GM12891 (cell line): ENCODE measurements at regions not wholly inside any gene's neighbourhood (a gene's known extent, or its start where the extent isn't known, plus 50 kb on each side); places are given as distances from the start of the nearest gene placed in this dataset.

Experiments used
- DNase-seq: peaks from one replicate; pipeline ENCODE4 v3.0.0; 2011; ENCODE audit warnings: low spot score; ENCODE audit not compliant: insufficient read length
- FAIRE-seq: peaks from 2 replicates; lab custom pipeline; 2011; peaks lifted over from hg19 to GRCh38; lab: Jason Lieb, UNC
- PAX5 ChIP-seq: IDR thresholded peaks from 2 replicates; pipeline ENCODE4 v1.6.1; 2011; ENCODE audit warnings: low read length, moderate library complexity, mild to moderate bottlenecking; ENCODE audit not compliant: insufficient read depth, severe bottlenecking
- POLR2A ChIP-seq: IDR thresholded peaks from 2 replicates; pipeline ENCODE4 v1.6.1; 2011; ENCODE audit warnings: low read depth, low read length, control low read depth
- POLR2AphosphoS5 ChIP-seq: IDR thresholded peaks from 2 replicates; pipeline ENCODE4 v1.6.1; 2011; ENCODE audit warnings: low read depth, low read length, control low read depth
- POU2F2 ChIP-seq: IDR thresholded peaks from 2 replicates; pipeline ENCODE4 v1.6.1; 2011; ENCODE audit warnings: low read depth, mild to moderate bottlenecking, control low read depth, low read length, moderate library complexity
- SPI1 ChIP-seq: IDR thresholded peaks from 2 replicates; pipeline ENCODE4 v1.6.1; 2011; ENCODE audit warnings: low read depth, low read length, control low read depth
- TAF1 ChIP-seq: IDR thresholded peaks from 2 replicates; pipeline ENCODE4 v1.6.1; 2011; ENCODE audit warnings: low read depth, low read length, control low read depth

- no peak for DNase-seq
- TF ChIP-seq POLR2AphosphoS5 (no peak), SPI1 (no peak), POU2F2 (no peak), PAX5 (no peak), POLR2A (no peak), TAF1 (no peak)
- no peak for FAIRE-seq
Observed at GRCh38 chr13:72346716-72347115, 380.7 kb downstream of the MZT1 start.

- TF ChIP-seq SPI1 (no peak), POLR2A (no peak), POU2F2 (no peak), POLR2AphosphoS5 (no peak), PAX5 (no peak), TAF1 (no peak)
- DNase-seq (no peak), FAIRE-seq (no peak)
Observed at GRCh38 chr13:72342364-72342763, 385.1 kb downstream of the MZT1 start.

- no peak for FAIRE-seq
- no peak for DNase-seq
- TF ChIP-seq POU2F2 (no peak), TAF1 (no peak), PAX5 (no peak), POLR2AphosphoS5 (no peak), POLR2A (no peak), SPI1 (no peak)
Observed at GRCh38 chr13:72341904-72342303, 385.5 kb downstream of the MZT1 start.

GRCh38 chr13:72317346-72318109, 409.9 kb downstream of the MZT1 start:
- no peak for DNase-seq
- FAIRE-seq, result no peak

GRCh38 chr13:72316716-72317115, 410.7 kb downstream of the MZT1 start:
- no peak for FAIRE-seq

More at GRCh38 chr13:72317346-72318109, 409.9 kb downstream of the MZT1 start:
- no peak for TF ChIP-seq POLR2A
- TF ChIP-seq SPI1, result no peak
- no peak for TF ChIP-seq POLR2AphosphoS5
- TF ChIP-seq TAF1, result no peak

GRCh38 chr13:72315312-72315711, 412.1 kb downstream of the MZT1 start:
- no peak for FAIRE-seq
- TF ChIP-seq POLR2AphosphoS5 (no peak), POLR2A (no peak), SPI1 (no peak), PAX5 (no peak), POU2F2 (no peak)

More at GRCh38 chr13:72316716-72317115, 410.7 kb downstream of the MZT1 start:
- DNase-seq, result no peak
- no peak for TF ChIP-seq POU2F2
- TF ChIP-seq POLR2A, result no peak
- TF ChIP-seq POLR2AphosphoS5, result no peak
- TF ChIP-seq TAF1, result no peak
- TF ChIP-seq SPI1, result no peak
- no peak for TF ChIP-seq PAX5

GRCh38 chr13:72314210-72314609, 413.2 kb downstream of the MZT1 start:
- DNase-seq (no peak), FAIRE-seq (no peak)
- TF ChIP-seq PAX5, result no peak
- TF ChIP-seq POLR2AphosphoS5, result no peak
- TF ChIP-seq SPI1, result no peak
- TF ChIP-seq POLR2A, result no peak
- no peak for TF ChIP-seq TAF1
- no peak for TF ChIP-seq POU2F2

More at GRCh38 chr13:72315312-72315711, 412.1 kb downstream of the MZT1 start:
- no peak for DNase-seq

- no peak for FAIRE-seq
- DNase-seq, result no peak
- TF ChIP-seq POLR2A (no peak), TAF1 (no peak), PAX5 (no peak), POU2F2 (no peak), SPI1 (no peak), POLR2AphosphoS5 (no peak)
Observed at GRCh38 chr13:72313546-72313945, 413.9 kb downstream of the MZT1 start.

GRCh38 chr13:72303941-72304746, 423.3 kb downstream of the MZT1 start:
- no peak for TF ChIP-seq POLR2AphosphoS5
- TF ChIP-seq POU2F2, result no peak
- no peak for TF ChIP-seq SPI1
- no peak for TF ChIP-seq TAF1
- TF ChIP-seq POLR2A, result no peak
- no peak for FAIRE-seq
- DNase-seq, result no peak
